H1 (cell line): ENCODE measurements at regions not wholly inside any gene's neighbourhood (a gene's known extent, or its start where the extent isn't known, plus 50 kb on each side); places are given as distances from the start of the nearest gene placed in this dataset.

Experiments
- CTCF ChIA-PET: fragments of 300-600 bp; sonication (Branson Sonifier 250); formaldehyde crosslinking; loops from one replicate; lab custom pipeline; 2021; ENCODE audit not compliant: partially characterized antibody; lab: Charles Lee
- POLR2A ChIA-PET: fragments of 300-600 bp; sonication (Branson Sonifier 250); formaldehyde crosslinking; loops from one replicate; lab custom pipeline; 2021; ENCODE audit warnings: inconsistent platforms; ENCODE audit not compliant: partially characterized antibody; lab: Charles Lee
- DNase-seq, 2 experiments: peaks; one replicate each; pipeline versions ENCODE4 v3.0.0 to v3.0.0-alpha.2; 2010 to 2022; ENCODE audit warnings: low spot score in 2 of 2, low read depth in 1 of 2, mixed read lengths in 1 of 2
- FAIRE-seq: peaks from 2 replicates; lab custom pipeline; 2011; peaks lifted over from hg19 to GRCh38; lab: Jason Lieb, UNC
- H2AFZ ChIP-seq: 2 replicates; pipeline ENCODE4 v1.8.1; 2012; ENCODE audit warnings: low read length, inconsistent platforms
- H2AK5ac ChIP-seq: 2 replicates; pipeline ENCODE4 v1.6.1; 2013; ENCODE audit warnings: low read depth, low read length
- H2BK120ac ChIP-seq: replicated peaks from 2 replicates; pipeline ENCODE3; 2013; ENCODE audit warnings: low read depth, low read length, inconsistent platforms
- H2BK12ac ChIP-seq: 2 replicates; pipeline ENCODE4 v1.6.1; 2013; ENCODE audit warnings: low read depth, low read length
- H2BK15ac ChIP-seq: 2 replicates; pipeline ENCODE4 v1.6.1; 2013; ENCODE audit warnings: low read length
- H2BK20ac ChIP-seq: 2 replicates; pipeline ENCODE4 v1.6.1; 2013; ENCODE audit warnings: low read length
- H2BK5ac ChIP-seq: 2 replicates; pipeline ENCODE4 v1.6.1; 2013; ENCODE audit warnings: low read depth, low read length
- H3K14ac ChIP-seq: 2 replicates; pipeline ENCODE4 v1.6.1; 2013; ENCODE audit warnings: inconsistent platforms; ENCODE audit not compliant: insufficient read length
- H3K18ac ChIP-seq: 2 replicates; pipeline ENCODE4 v1.6.1; 2013; ENCODE audit warnings: low read length; ENCODE audit errors: extremely low read depth
- H3K23ac ChIP-seq: 2 replicates; pipeline ENCODE4 v1.6.1; 2013; ENCODE audit warnings: inconsistent platforms; ENCODE audit not compliant: insufficient read length
- H3K23me2 ChIP-seq: 2 replicates; pipeline ENCODE4 v1.6.1; 2013; ENCODE audit warnings: low read depth, low read length
- H3K27ac ChIP-seq: 2 replicates; pipeline ENCODE4 v1.6.1; 2011; ENCODE audit warnings: low read depth, low read length, inconsistent platforms
- H3K27me3 ChIP-seq, 4 experiments: replicated peaks in 1 of 4; 1 replicate in 1 of 4; 2 replicates in 3 of 4; pipeline versions ENCODE4 v1.6.1 to v1.8.1; 2011 to 2013; ENCODE audit warnings: low read length in 3 of 4, mild to moderate bottlenecking in 3 of 4, inconsistent platforms in 2 of 4, mixed read lengths in 2 of 4, moderate library complexity in 1 of 4; ENCODE audit not compliant: control insufficient read depth in 3 of 4, insufficient read depth in 3 of 4; ENCODE audit errors: extremely low read depth in 1 of 4
- H3K36me3 ChIP-seq, 4 experiments: 2 replicates each; pipeline versions ENCODE4 v1.6.1 to v1.8.1; 2011 to 2013; ENCODE audit warnings: mild to moderate bottlenecking in 4 of 4, low read length in 3 of 4, moderate library complexity in 2 of 4, control low read depth in 1 of 4, inconsistent platforms in 1 of 4; ENCODE audit not compliant: insufficient read depth in 4 of 4, control insufficient read depth in 2 of 4
- H3K4ac ChIP-seq: replicated peaks from 2 replicates; pipeline ENCODE3; 2013; ENCODE audit warnings: low read length, low read depth, mixed read lengths, inconsistent platforms; ENCODE audit not compliant: insufficient read length
- H3K4me1 ChIP-seq, 4 experiments: replicated peaks in 1 of 4; 1 replicate in 1 of 4; 2 replicates in 3 of 4; pipeline versions ENCODE4 v1.6.1 to v1.8.1; 2011 to 2013; ENCODE audit warnings: low read length in 3 of 4, inconsistent platforms in 2 of 4, mixed read lengths in 1 of 4; ENCODE audit not compliant: insufficient read depth in 4 of 4, control insufficient read depth in 3 of 4
- H3K4me2 ChIP-seq, 2 experiments: 2 replicates each; pipeline versions ENCODE4 v1.6.1 to v1.8.1; 2011 to 2013; ENCODE audit warnings: low read depth in 2 of 2, low read length in 2 of 2, control low read depth in 1 of 2, inconsistent platforms in 1 of 2, mild to moderate bottlenecking in 1 of 2; ENCODE audit not compliant: insufficient read depth in 1 of 2
- H3K4me3 ChIP-seq, 4 experiments: fragments of 200-600, 300-600 bp in 1 of 4; sonication (generic), shearing (Covaris generic), sonication (Bioruptor Twin) in 1 of 4; 2 replicates each; pipeline versions ENCODE4 v1.5.1 to v1.8.1; 2011 to 2016; ENCODE audit warnings: low read length in 4 of 4, low read depth in 3 of 4, control low read depth in 2 of 4, inconsistent platforms in 2 of 4, mild to moderate bottlenecking in 2 of 4, mixed read lengths in 1 of 4, moderate library complexity in 1 of 4; ENCODE audit not compliant: insufficient read depth in 2 of 4; ENCODE audit errors: extremely low read depth in 1 of 4
- H3K56ac ChIP-seq: replicated peaks from 2 replicates; pipeline ENCODE3; 2013; ENCODE audit warnings: low read depth, mild to moderate bottlenecking, mixed read lengths, low read length, inconsistent platforms; ENCODE audit not compliant: insufficient read length
- H3K79me1 ChIP-seq: 2 replicates; pipeline ENCODE4 v1.6.1; 2013; ENCODE audit warnings: low read depth, low read length, control low read depth
- H3K79me2 ChIP-seq, 2 experiments: 2 replicates each; pipeline versions ENCODE4 v1.6.1 to v1.8.1; 2012 to 2013; ENCODE audit warnings: low read length in 2 of 2, mild to moderate bottlenecking in 2 of 2, inconsistent platforms in 1 of 2; ENCODE audit not compliant: insufficient read depth in 2 of 2, control insufficient read depth in 1 of 2
- H3K9ac ChIP-seq, 4 experiments: replicated peaks in 1 of 4; 1 replicate in 1 of 4; 2 replicates in 3 of 4; pipeline versions ENCODE4 v1.6.1 to v1.8.1; 2011 to 2013; ENCODE audit warnings: low read depth in 3 of 4, low read length in 3 of 4, control low read depth in 2 of 4, mild to moderate bottlenecking in 2 of 4, moderate library complexity in 2 of 4, inconsistent platforms in 1 of 4; ENCODE audit errors: extremely low read depth in 1 of 4
- H3K9me3 ChIP-seq, 2 experiments: 2 replicates each; pipeline versions ENCODE4 v1.6.1 to v1.8.1; 2012 to 2013; ENCODE audit warnings: mild to moderate bottlenecking in 2 of 2, moderate library complexity in 2 of 2, control low read depth in 1 of 2, inconsistent platforms in 1 of 2, low read depth in 1 of 2, low read length in 1 of 2, mixed read lengths in 1 of 2; ENCODE audit not compliant: insufficient read depth in 2 of 2
- H4K20me1 ChIP-seq, 2 experiments: replicated peaks in 1 of 2; 2 replicates each; pipeline versions ENCODE3 to v1.8.1; 2011 to 2013; ENCODE audit warnings: inconsistent platforms in 2 of 2, low read length in 2 of 2, mild to moderate bottlenecking in 1 of 2; ENCODE audit not compliant: insufficient read depth in 2 of 2, control insufficient read depth in 1 of 2
- H4K5ac ChIP-seq: 2 replicates; pipeline ENCODE4 v1.6.1; 2013; ENCODE audit warnings: low read length, low read depth, mixed read lengths, inconsistent platforms; ENCODE audit not compliant: insufficient read length
- H4K8ac ChIP-seq: 2 replicates; pipeline ENCODE4 v1.8.0; 2013; ENCODE audit warnings: mild to moderate bottlenecking, moderate library complexity, low read length, inconsistent platforms; ENCODE audit not compliant: insufficient read depth; ENCODE audit errors: extremely low read depth
- H4K91ac ChIP-seq: replicated peaks from 2 replicates; pipeline ENCODE3; 2013; ENCODE audit warnings: low read length, mixed read lengths, inconsistent platforms; ENCODE audit not compliant: insufficient read length
- MAX ChIP-seq: IDR thresholded peaks from 2 replicates; pipeline ENCODE4 v1.6.1; 2012; ENCODE audit warnings: inconsistent platforms
- SIN3A ChIP-seq, 2 experiments: IDR thresholded peaks in 1 of 2; conservative IDR thresholded peaks in 1 of 2; 2 replicates each; pipeline ENCODE4 v1.6.1; 2011 to 2012; ENCODE audit warnings: low read length in 2 of 2, improper control_type of control experiment in 1 of 2, low read depth in 1 of 2, mild to moderate bottlenecking in 1 of 2
- WGBS, 2 experiments: shearing (Covaris generic) in 1 of 2; methylation state at CpG; one replicate each; pipeline versions ENCODE4 v1.1.6 to v1.1.7; 2013 to 2015; ENCODE audit warnings: low lambda C conversion rate in 2 of 2, mixed read lengths in 2 of 2, inconsistent platforms in 1 of 2, low coverage in 1 of 2, missing lambda C conversion rate in 1 of 2; ENCODE audit not compliant: insufficient replicate concordance in 2 of 2, insufficient coverage in 1 of 2, insufficient read length in 1 of 2; ENCODE audit errors: extremely low coverage in 1 of 2, missing lambda C conversion rate in 1 of 2; 5-methylcytosine and 5-hydroxymethylcytosine counted together

GRCh38 chr7:155885167-155886155 lies 73.2 kb upstream of the SHH start:
- FAIRE-seq = no peak
- no peak overlapping the region for H3K23ac ChIP-seq
- H3K18ac ChIP-seq = peak overlapping the region; percentile 32; the same call in 1 of the 2 replicates
- no peak overlapping the region for H2BK5ac ChIP-seq
- TF ChIP-seq MAX (no peak), SIN3A (conservative IDR thresholded peaks at IDR 0.05 in 1 of 2, IDR thresholded peaks at IDR 0.05 in 1 of 2; ENCODE audit: low read depth in 1 of 2, low read length in 2 of 2) (no peak)
- no peaks in the 10 kb centered on the region for H3K23me2 ChIP-seq
- H4K20me1 ChIP-seq = no peaks in the 10 kb centered on the region
- H3K4me1 ChIP-seq = peaks cover 0 to 9% (median 0%) of the 10 kb centered on the region in 4 experiments; a peak in 1 of 7 replicates
- H2BK120ac ChIP-seq = no peak overlapping the region
- ChIA-PET POLR2A (no interaction called here), CTCF (interaction anchor here (1.0 kb wide), 1 partner anchor 21 kb away, joined by 3 read pairs; no protein-coding TSS in a partner anchor)
- no peaks in the 10 kb centered on the region; the same call in 1 of the 2 replicates for H3K79me1 ChIP-seq
- H3K9me3 ChIP-seq = peaks cover 0 to 7% of the 10 kb centered on the region in 2 experiments; a peak in 1 of 4 replicates
- 89% methylated on average over 20 of the region's 24 CpGs; no CpG with 5 or more reads in 1 of the 2 experiments for WGBS, 2 experiments
- no peak overlapping the region for H3K9ac ChIP-seq
- peak overlapping the region; percentile 48 for H4K8ac ChIP-seq
- H2AK5ac ChIP-seq = no peak overlapping the region
- no peak for DNase-seq
- H4K91ac ChIP-seq = no peak overlapping the region
- no peak overlapping the region for H3K4me3 ChIP-seq
- H3K4me2 ChIP-seq = no peak overlapping the region
- H3K56ac ChIP-seq = no peak overlapping the region
- H3K36me3 ChIP-seq = no peaks in the 10 kb centered on the region
- peak overlapping the region; percentile 10; the same call in 1 of the 2 replicates for H2AFZ ChIP-seq
- no peak overlapping the region for H2BK15ac ChIP-seq
- H3K79me2 ChIP-seq = no peaks in the 10 kb centered on the region
- H3K27ac ChIP-seq = no peak overlapping the region
- no peak overlapping the region for H3K14ac ChIP-seq
- H3K27me3 ChIP-seq = no peaks in the 10 kb centered on the region
- H2BK20ac ChIP-seq = no peak overlapping the region
- no peak overlapping the region for H3K4ac ChIP-seq
- H2BK12ac ChIP-seq = 0 out of 2 replicates have a peak overlapping the region, but pooled peaks have one; percentile 71
- H4K5ac ChIP-seq = no peak overlapping the region
